SK-N-SH treated with all-trans-retinoic acid at 6 μM for 48 hours (cell line): ENCODE measurements at regions not wholly inside any gene's neighbourhood (a gene's known extent, or its start where the extent isn't known, plus 50 kb on each side); places are given as distances from the start of the nearest gene placed in this dataset.

Experiments used
- ATAC-seq: fragments of 200-7000 bp; cut with Tn5 transposase; 3 replicates; pipeline ENCODE4 v1.9.1; 2020; ENCODE audit warnings: mild to moderate bottlenecking, moderate library complexity
- ARNTL ChIP-seq: fragments of 450-650 bp; formaldehyde crosslinking; IDR thresholded peaks from 2 replicates; pipeline ENCODE4 v1.5.0; 2020; ENCODE audit warnings: low read depth, mild to moderate bottlenecking, moderate library complexity, borderline replicate concordance
- BACH2 ChIP-seq: fragments of 250-450 bp; sonication (Bioruptor Pico); IDR thresholded peaks from 2 replicates; pipeline ENCODE4 v1.9.0; 2021; ENCODE audit warnings: mild to moderate bottlenecking, borderline replicate concordance
- CSDC2 ChIP-seq: fragments of 250-450 bp; sonication (Bioruptor Pico); IDR thresholded peaks from 2 replicates; pipeline ENCODE4 v1.5.0; 2020; ENCODE audit warnings: mild to moderate bottlenecking, moderate library complexity
- ESRRG ChIP-seq: fragments of 250-450 bp; sonication (Bioruptor Pico); IDR thresholded peaks from 2 replicates; pipeline ENCODE4 v1.6.1; 2021; ENCODE audit warnings: mild to moderate bottlenecking
- GLIS3 ChIP-seq: fragments of 250-450 bp; sonication (Bioruptor Pico); IDR thresholded peaks from 2 replicates; pipeline ENCODE4 v1.5.0; 2020; ENCODE audit warnings: mild to moderate bottlenecking, moderate library complexity
- ISL1 ChIP-seq: fragments of 250-450 bp; sonication (Bioruptor Pico); IDR thresholded peaks from 2 replicates; pipeline ENCODE4 v2.1.2; 2022; ENCODE audit warnings: mild to moderate bottlenecking, moderate library complexity
- OSR1 ChIP-seq: fragments of 250-450 bp; sonication (Bioruptor Pico); IDR thresholded peaks from 2 replicates; pipeline ENCODE4 v1.8.0; 2022; ENCODE audit warnings: moderate library complexity, mild to moderate bottlenecking, inconsistent platforms
- PATZ1 ChIP-seq: fragments of 250-450 bp; sonication (Bioruptor Pico); IDR thresholded peaks from 2 replicates; pipeline ENCODE4 v1.8.0; 2020; ENCODE audit warnings: mild to moderate bottlenecking, moderate library complexity, borderline replicate concordance
- PPARA ChIP-seq: fragments of 250-450 bp; sonication (Bioruptor Pico); IDR thresholded peaks from 2 replicates; pipeline ENCODE4 v1.5.0; 2020; ENCODE audit warnings: mild to moderate bottlenecking, borderline replicate concordance
- RARB ChIP-seq: fragments of 250-450 bp; sonication (Bioruptor Pico); IDR thresholded peaks from 2 replicates; pipeline ENCODE4 v1.8.0; 2021; ENCODE audit warnings: mild to moderate bottlenecking, moderate library complexity
- TCF4 ChIP-seq: fragments of 250-450 bp; sonication (Bioruptor Pico); IDR thresholded peaks from 2 replicates; pipeline ENCODE4 v1.8.0; 2021; ENCODE audit warnings: mild to moderate bottlenecking, moderate library complexity, borderline replicate concordance
- TOX ChIP-seq: fragments of 250-450 bp; sonication (Bioruptor Pico); IDR thresholded peaks from 2 replicates; pipeline ENCODE4 v1.8.0; 2021; ENCODE audit warnings: mild to moderate bottlenecking, moderate library complexity, borderline replicate concordance
- ZC3H10 ChIP-seq: fragments of 250-450 bp; sonication (Bioruptor Pico); IDR thresholded peaks from 2 replicates; pipeline ENCODE4 v1.5.1; 2021; ENCODE audit warnings: mild to moderate bottlenecking, moderate library complexity
- ZFP3 ChIP-seq: fragments of 250-450 bp; sonication (Bioruptor Pico); IDR thresholded peaks from 2 replicates; pipeline ENCODE4 v1.5.0; 2020; ENCODE audit warnings: mild to moderate bottlenecking, moderate library complexity
- ZFP30 ChIP-seq: fragments of 450-650 bp; formaldehyde crosslinking; IDR thresholded peaks from 2 replicates; pipeline ENCODE4 v1.5.0; 2022; ENCODE audit warnings: mild to moderate bottlenecking, moderate library complexity
- ZNF565 ChIP-seq: fragments of 450-650 bp; formaldehyde crosslinking; conservative IDR thresholded peaks from 2 replicates; pipeline ENCODE4 v1.5.0; 2020; ENCODE audit warnings: low read depth, mild to moderate bottlenecking, moderate library complexity
- ZNF70 ChIP-seq: fragments of 450-650 bp; formaldehyde crosslinking; IDR thresholded peaks from 2 replicates; pipeline ENCODE4 v1.5.0; 2020; ENCODE audit warnings: mild to moderate bottlenecking, moderate library complexity
- ZNF8 ChIP-seq: fragments of 450-650 bp; formaldehyde crosslinking; IDR thresholded peaks from 2 replicates; pipeline ENCODE4 v1.5.0; 2020; ENCODE audit warnings: mild to moderate bottlenecking, moderate library complexity
- TF ChIP-seq, protein P1 (sequence below): fragments of 250-450 bp; sonication (Bioruptor Pico); IDR thresholded peaks from 2 replicates; pipeline ENCODE4 v1.5.0; 2020; ENCODE audit warnings: mild to moderate bottlenecking, moderate library complexity
- TF ChIP-seq, protein P2 (sequence below): fragments of 250-450 bp; sonication (Bioruptor Pico); IDR thresholded peaks from 2 replicates; pipeline ENCODE4 v1.5.1; 2020; ENCODE audit warnings: low read depth, mild to moderate bottlenecking, moderate library complexity
- TF ChIP-seq, protein P3 (sequence below): fragments of 250-450 bp; sonication (Bioruptor Pico); IDR thresholded peaks from 2 replicates; pipeline ENCODE4 v1.5.1; 2021; ENCODE audit warnings: mild to moderate bottlenecking, moderate library complexity

DNA sequence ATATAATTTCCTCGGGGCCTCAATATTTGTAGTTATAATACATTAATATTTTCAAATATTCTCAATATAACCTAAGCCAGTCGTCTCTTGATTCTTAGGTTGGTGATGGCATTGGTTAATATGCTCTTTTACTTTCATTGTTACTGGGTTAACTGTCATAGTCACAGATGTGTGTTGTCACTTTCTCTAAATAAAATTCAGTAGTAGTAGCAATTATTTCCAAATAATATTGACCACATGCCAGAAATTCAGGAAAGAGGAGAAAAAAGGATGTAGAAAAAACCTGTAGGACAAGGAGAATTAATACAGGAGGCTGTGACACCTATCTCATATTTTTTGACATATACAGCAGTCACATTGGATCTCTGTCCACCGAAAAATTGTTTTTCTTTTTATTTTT lies 322.7 kb upstream of the SLITRK6 start:
- TF ChIP-seq ZNF70 (CRISPR knock-in tag) (no peak), GLIS3 (CRISPR knock-in tag) (no peak), ZFP3 (CRISPR knock-in tag) (no peak), ZFP30 (CRISPR knock-in tag) (no peak), ARNTL (no peak), BACH2 (CRISPR knock-in tag) (no peak), TCF4 (no peak), ZNF8 (CRISPR knock-in tag) (no peak), ZC3H10 (no peak), ESRRG (CRISPR knock-in tag) (no peak), PPARA (CRISPR knock-in tag) (no peak), OSR1 (CRISPR knock-in tag) (no peak), CSDC2 (CRISPR knock-in tag) (no peak), TOX (CRISPR knock-in tag) (no peak), ZNF565 (CRISPR knock-in tag) (no peak)
- TF ChIP-seq, protein P1, sequence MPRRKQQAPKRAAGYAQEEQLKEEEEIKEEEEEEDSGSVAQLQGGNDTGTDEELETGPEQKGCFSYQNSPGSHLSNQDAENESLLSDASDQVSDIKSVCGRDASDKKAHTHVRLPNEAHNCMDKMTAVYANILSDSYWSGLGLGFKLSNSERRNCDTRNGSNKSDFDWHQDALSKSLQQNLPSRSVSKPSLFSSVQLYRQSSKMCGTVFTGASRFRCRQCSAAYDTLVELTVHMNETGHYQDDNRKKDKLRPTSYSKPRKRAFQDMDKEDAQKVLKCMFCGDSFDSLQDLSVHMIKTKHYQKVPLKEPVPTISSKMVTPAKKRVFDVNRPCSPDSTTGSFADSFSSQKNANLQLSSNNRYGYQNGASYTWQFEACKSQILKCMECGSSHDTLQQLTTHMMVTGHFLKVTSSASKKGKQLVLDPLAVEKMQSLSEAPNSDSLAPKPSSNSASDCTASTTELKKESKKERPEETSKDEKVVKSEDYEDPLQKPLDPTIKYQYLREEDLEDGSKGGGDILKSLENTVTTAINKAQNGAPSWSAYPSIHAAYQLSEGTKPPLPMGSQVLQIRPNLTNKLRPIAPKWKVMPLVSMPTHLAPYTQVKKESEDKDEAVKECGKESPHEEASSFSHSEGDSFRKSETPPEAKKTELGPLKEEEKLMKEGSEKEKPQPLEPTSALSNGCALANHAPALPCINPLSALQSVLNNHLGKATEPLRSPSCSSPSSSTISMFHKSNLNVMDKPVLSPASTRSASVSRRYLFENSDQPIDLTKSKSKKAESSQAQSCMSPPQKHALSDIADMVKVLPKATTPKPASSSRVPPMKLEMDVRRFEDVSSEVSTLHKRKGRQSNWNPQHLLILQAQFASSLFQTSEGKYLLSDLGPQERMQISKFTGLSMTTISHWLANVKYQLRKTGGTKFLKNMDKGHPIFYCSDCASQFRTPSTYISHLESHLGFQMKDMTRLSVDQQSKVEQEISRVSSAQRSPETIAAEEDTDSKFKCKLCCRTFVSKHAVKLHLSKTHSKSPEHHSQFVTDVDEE (CRISPR knock-in tag): no peak
- TF ChIP-seq, protein P2, sequence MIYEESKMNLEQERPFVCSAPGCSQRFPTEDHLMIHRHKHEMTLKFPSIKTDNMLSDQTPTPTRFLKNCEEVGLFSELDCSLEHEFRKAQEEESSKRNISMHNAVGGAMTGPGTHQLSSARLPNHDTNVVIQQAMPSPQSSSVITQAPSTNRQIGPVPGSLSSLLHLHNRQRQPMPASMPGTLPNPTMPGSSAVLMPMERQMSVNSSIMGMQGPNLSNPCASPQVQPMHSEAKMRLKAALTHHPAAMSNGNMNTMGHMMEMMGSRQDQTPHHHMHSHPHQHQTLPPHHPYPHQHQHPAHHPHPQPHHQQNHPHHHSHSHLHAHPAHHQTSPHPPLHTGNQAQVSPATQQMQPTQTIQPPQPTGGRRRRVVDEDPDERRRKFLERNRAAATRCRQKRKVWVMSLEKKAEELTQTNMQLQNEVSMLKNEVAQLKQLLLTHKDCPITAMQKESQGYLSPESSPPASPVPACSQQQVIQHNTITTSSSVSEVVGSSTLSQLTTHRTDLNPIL (CRISPR knock-in tag): no peak
- TF ChIP-seq, protein P3, sequence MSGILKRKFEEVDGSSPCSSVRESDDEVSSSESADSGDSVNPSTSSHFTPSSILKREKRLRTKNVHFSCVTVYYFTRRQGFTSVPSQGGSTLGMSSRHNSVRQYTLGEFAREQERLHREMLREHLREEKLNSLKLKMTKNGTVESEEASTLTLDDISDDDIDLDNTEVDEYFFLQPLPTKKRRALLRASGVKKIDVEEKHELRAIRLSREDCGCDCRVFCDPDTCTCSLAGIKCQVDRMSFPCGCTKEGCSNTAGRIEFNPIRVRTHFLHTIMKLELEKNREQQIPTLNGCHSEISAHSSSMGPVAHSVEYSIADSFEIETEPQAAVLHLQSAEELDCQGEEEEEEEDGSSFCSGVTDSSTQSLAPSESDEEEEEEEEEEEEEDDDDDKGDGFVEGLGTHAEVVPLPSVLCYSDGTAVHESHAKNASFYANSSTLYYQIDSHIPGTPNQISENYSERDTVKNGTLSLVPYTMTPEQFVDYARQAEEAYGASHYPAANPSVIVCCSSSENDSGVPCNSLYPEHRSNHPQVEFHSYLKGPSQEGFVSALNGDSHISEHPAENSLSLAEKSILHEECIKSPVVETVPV (CRISPR knock-in tag): no peak
- TF ChIP-seq, all 23 proteins: peak for 0
- ATAC-seq: no peak

- no peak for ATAC-seq
- TF ChIP-seq ESRRG (CRISPR knock-in tag) (no peak), ZNF70 (CRISPR knock-in tag) (no peak), GLIS3 (CRISPR knock-in tag) (no peak), ZFP30 (CRISPR knock-in tag) (no peak), ZNF8 (CRISPR knock-in tag) (no peak), OSR1 (CRISPR knock-in tag) (no peak), ZFP3 (CRISPR knock-in tag) (no peak), PATZ1 (no peak), TOX (CRISPR knock-in tag) (no peak), ISL1 (no peak), ZNF565 (CRISPR knock-in tag) (no peak), TCF4 (no peak), RARB (CRISPR knock-in tag) (no peak)
- TF ChIP-seq, protein P1 (CRISPR knock-in tag): no peak
Measured at GRCh38 chr13:86109107-86109506, 309.9 kb upstream of the SLITRK6 start.
